Skeletal muscle tissue (tissue), 3 donors: ENCODE measurements at regions not wholly inside any gene's neighbourhood (a gene's known extent, or its start where the extent isn't known, plus 50 kb on each side); places are given as distances from the start of the nearest gene placed in this dataset.

ENCODE experiments used
- H3K27ac ChIP-seq: one replicate; pipeline ENCODE4 v1.7.0; 2013; ENCODE audit warnings: mild to moderate bottlenecking, low read depth, low read length, inconsistent platforms
- H3K27me3 ChIP-seq, 3 donors: one replicate each; pipeline ENCODE4 v1.7.0; 2013; ENCODE audit warnings: low read length in 3 of 3; ENCODE audit not compliant: control insufficient read depth in 3 of 3, insufficient read depth in 3 of 3
- H3K36me3 ChIP-seq, 3 donors: one replicate each; pipeline ENCODE4 v1.7.0; 2013; ENCODE audit warnings: low read length in 3 of 3; ENCODE audit not compliant: control insufficient read depth in 3 of 3, insufficient read depth in 3 of 3
- H3K4me1 ChIP-seq, 3 donors: one replicate each; pipeline ENCODE4 v1.7.0; 2013; ENCODE audit warnings: low read length in 3 of 3, mild to moderate bottlenecking in 3 of 3; ENCODE audit not compliant: control insufficient read depth in 3 of 3, insufficient read depth in 3 of 3
- H3K4me3 ChIP-seq, 3 donors: one replicate each; pipeline ENCODE4 v1.7.0; 2013; ENCODE audit warnings: low read length in 3 of 3
- H3K9ac ChIP-seq, 3 donors: one replicate each; pipeline ENCODE4 v1.7.0; 2013; ENCODE audit warnings: low read length in 3 of 3, mild to moderate bottlenecking in 3 of 3, moderate library complexity in 2 of 3, low read depth in 1 of 3
- H3K9me3 ChIP-seq, 3 donors: one replicate each; pipeline ENCODE4 v1.7.0; 2013; ENCODE audit warnings: low read length in 3 of 3; ENCODE audit not compliant: control insufficient read depth in 3 of 3
- donor health status: Osteomylitis.

GRCh38 chr2:200740907-200741306, 70.8 kb upstream of the BZW1 start:
- peaks cover 15 to 19% (median 16%) of the 10 kb centered on the region in 3 donors for H3K4me1 ChIP-seq
- H3K36me3 ChIP-seq: no peaks in the 10 kb centered on the region
- no peak overlapping the region for H3K4me3 ChIP-seq
- no peaks in the 10 kb centered on the region for H3K9me3 ChIP-seq
- H3K27ac ChIP-seq: no peak overlapping the region
- H3K27me3 ChIP-seq: no peaks in the 10 kb centered on the region
- H3K9ac ChIP-seq: no peak overlapping the region

GRCh38 chr2:200741468-200742202, 70.1 kb upstream of the BZW1 start:
- H3K27me3 ChIP-seq: no peaks in the 10 kb centered on the region
- no peak overlapping the region for H3K4me3 ChIP-seq
- peak overlapping the region; percentile 36 for H3K27ac ChIP-seq
- H3K9me3 ChIP-seq: no peaks in the 10 kb centered on the region
- no peak overlapping the region for H3K9ac ChIP-seq
- no peaks in the 10 kb centered on the region for H3K36me3 ChIP-seq
- H3K4me1 ChIP-seq: peaks cover 15 to 19% (median 16%) of the 10 kb centered on the region in 3 donors

GRCh38 chr2:200742426-200742825, 69.3 kb upstream of the BZW1 start:
- no peak overlapping the region for H3K4me3 ChIP-seq
- no peaks in the 10 kb centered on the region for H3K27me3 ChIP-seq
- no peak overlapping the region for H3K27ac ChIP-seq

GRCh38 chr2:200743042-200743676, 68.6 kb upstream of the BZW1 start:
- Histone ChIP-seq H3K27ac (no peak overlapping the region), H3K4me1 (peaks cover 20 to 28% (median 24%) of the 10 kb centered on the region in 3 donors), H3K36me3 (no peaks in the 10 kb centered on the region), H3K27me3 (no peaks in the 10 kb centered on the region), H3K9ac (no peak overlapping the region), H3K9me3 (no peaks in the 10 kb centered on the region), H3K4me3 (no peak overlapping the region)

More at GRCh38 chr2:200742426-200742825, 69.3 kb upstream of the BZW1 start:
- H3K4me1 ChIP-seq: peaks cover 17 to 22% (median 18%) of the 10 kb centered on the region in 3 donors
- H3K36me3 ChIP-seq: no peaks in the 10 kb centered on the region
- H3K9ac ChIP-seq: no peak overlapping the region
- H3K9me3 ChIP-seq: no peaks in the 10 kb centered on the region

GRCh38 chr2:200744201-200744602, 67.5 kb upstream of the BZW1 start:
- no peaks in the 10 kb centered on the region for H3K9me3 ChIP-seq
- H3K27me3 ChIP-seq: no peaks in the 10 kb centered on the region
- peaks cover 20 to 31% (median 24%) of the 10 kb centered on the region in 3 donors for H3K4me1 ChIP-seq
- no peak overlapping the region for H3K9ac ChIP-seq
- no peak overlapping the region for H3K4me3 ChIP-seq
- no peaks in the 10 kb centered on the region for H3K36me3 ChIP-seq
- H3K27ac ChIP-seq: no peak overlapping the region

GRCh38 chr2:200746301-200746700, 65.4 kb upstream of the BZW1 start:
- no peak overlapping the region for H3K4me3 ChIP-seq

GRCh38 chr2:200747668-200748618, 63.8 kb upstream of the BZW1 start:
- H3K4me1 ChIP-seq: peaks cover 5 to 16% (median 10%) of the 10 kb centered on the region in 3 donors
- no peaks in the 10 kb centered on the region for H3K36me3 ChIP-seq
- no peaks in the 10 kb centered on the region for H3K27me3 ChIP-seq
- no peak overlapping the region for H3K27ac ChIP-seq
- peak overlapping the region in 1 of 3 donors; percentile 51 for H3K9ac ChIP-seq
- H3K4me3 ChIP-seq: no peak overlapping the region
- H3K9me3 ChIP-seq: no peaks in the 10 kb centered on the region

More at GRCh38 chr2:200746301-200746700, 65.4 kb upstream of the BZW1 start:
- no peaks in the 10 kb centered on the region for H3K36me3 ChIP-seq
- no peak overlapping the region for H3K9ac ChIP-seq
- no peaks in the 10 kb centered on the region for H3K9me3 ChIP-seq
- H3K27ac ChIP-seq: no peak overlapping the region
- H3K4me1 ChIP-seq: peaks cover 15 to 30% (median 24%) of the 10 kb centered on the region in 3 donors
- H3K27me3 ChIP-seq: no peaks in the 10 kb centered on the region

- no peak overlapping the region for H3K4me3 ChIP-seq
- H3K27me3 ChIP-seq: no peaks in the 10 kb centered on the region
- no peak overlapping the region for H3K27ac ChIP-seq
- H3K4me1 ChIP-seq: peaks cover 5 to 12% (median 8%) of the 10 kb centered on the region in 3 donors
- H3K9ac ChIP-seq: no peak overlapping the region
- H3K36me3 ChIP-seq: no peaks in the 10 kb centered on the region
- H3K9me3 ChIP-seq: no peaks in the 10 kb centered on the region
Observed at GRCh38 chr2:200748779-200749178, 62.9 kb upstream of the BZW1 start.

GRCh38 chr2:200749631-200750322, 61.9 kb upstream of the BZW1 start:
- H3K36me3 ChIP-seq: no peaks in the 10 kb centered on the region
- H3K27ac ChIP-seq: no peak overlapping the region
- peaks cover 5 to 12% (median 8%) of the 10 kb centered on the region in 3 donors for H3K4me1 ChIP-seq
- H3K27me3 ChIP-seq: no peaks in the 10 kb centered on the region
- H3K4me3 ChIP-seq: no peak overlapping the region
- H3K9me3 ChIP-seq: no peaks in the 10 kb centered on the region
- no peak overlapping the region for H3K9ac ChIP-seq
